Nephron progenitor cell (in vitro differentiated cells): ENCODE measurements at regions not wholly inside any gene's neighbourhood (a gene's known extent, or its start where the extent isn't known, plus 50 kb on each side); places are given as distances from the start of the nearest gene placed in this dataset.

Experiments
- DNase-seq: peaks from one replicate; pipeline ENCODE4 v3.0.0; 2021
- H3K27ac Mint-ChIP-seq: 2 replicates; pipeline ENCODE4 v1.8.0; 2021; ENCODE audit warnings: mild to moderate bottlenecking, moderate library complexity, mixed read lengths
- H3K27me3 Mint-ChIP-seq: 2 replicates; pipeline ENCODE4 v1.8.0; 2021; ENCODE audit warnings: mild to moderate bottlenecking, low read depth, mixed read lengths; ENCODE audit not compliant: poor library complexity
- H3K36me3 Mint-ChIP-seq: 2 replicates; pipeline ENCODE4 v1.8.0; 2021; ENCODE audit warnings: low read depth, mixed read lengths
- H3K4me1 Mint-ChIP-seq: 2 replicates; pipeline ENCODE4 v1.8.0; 2021; ENCODE audit warnings: mixed read lengths
- H3K4me3 Mint-ChIP-seq: 2 replicates; pipeline ENCODE4 v1.8.0; 2021; ENCODE audit warnings: mild to moderate bottlenecking, moderate library complexity, mixed read lengths
- H3K9me3 Mint-ChIP-seq: 2 replicates; pipeline ENCODE4 v1.8.0; 2021; ENCODE audit warnings: mild to moderate bottlenecking, moderate library complexity, mixed read lengths
- TF ChIP-seq, protein P1 (sequence below): fragments of 200-600 bp; sonication (generic); IDR thresholded peaks from 2 replicates; pipeline ENCODE4 v1.5.0; 2021; ENCODE audit warnings: antibody characterized with exemption

DNA sequence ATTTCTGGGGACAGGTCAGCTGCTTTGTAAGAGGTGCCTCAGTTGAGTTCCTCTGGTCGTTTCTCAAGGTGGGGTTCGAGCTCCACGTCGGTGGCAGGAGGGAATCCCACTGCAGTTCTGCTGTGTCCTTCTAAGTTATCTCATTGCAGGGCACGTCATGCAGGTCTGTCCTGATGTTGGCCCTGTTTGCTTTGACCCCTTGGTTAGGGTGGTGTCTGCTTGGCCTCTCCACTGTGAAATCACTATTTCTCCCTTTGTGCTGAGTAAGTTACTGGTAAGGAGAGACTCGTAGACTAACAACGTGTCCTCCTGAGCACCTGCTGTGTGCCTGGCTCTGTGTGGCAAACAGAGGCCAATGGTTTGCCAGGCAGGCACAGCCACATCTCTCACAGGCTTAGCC lies 372.9 kb upstream of the ZMIZ1 start:
- DNase-seq = no peak
- Mint-ChIP-seq H3K27ac (no peak overlapping the region), H3K4me1 (peaks cover 18% of the 10 kb centered on the region), H3K9me3 (peaks cover 9% of the 10 kb centered on the region), H3K4me3 (no peak overlapping the region), H3K27me3 (peaks cover 20% of the 10 kb centered on the region), H3K36me3 (no peaks in the 10 kb centered on the region)
- TF ChIP-seq, protein P1, sequence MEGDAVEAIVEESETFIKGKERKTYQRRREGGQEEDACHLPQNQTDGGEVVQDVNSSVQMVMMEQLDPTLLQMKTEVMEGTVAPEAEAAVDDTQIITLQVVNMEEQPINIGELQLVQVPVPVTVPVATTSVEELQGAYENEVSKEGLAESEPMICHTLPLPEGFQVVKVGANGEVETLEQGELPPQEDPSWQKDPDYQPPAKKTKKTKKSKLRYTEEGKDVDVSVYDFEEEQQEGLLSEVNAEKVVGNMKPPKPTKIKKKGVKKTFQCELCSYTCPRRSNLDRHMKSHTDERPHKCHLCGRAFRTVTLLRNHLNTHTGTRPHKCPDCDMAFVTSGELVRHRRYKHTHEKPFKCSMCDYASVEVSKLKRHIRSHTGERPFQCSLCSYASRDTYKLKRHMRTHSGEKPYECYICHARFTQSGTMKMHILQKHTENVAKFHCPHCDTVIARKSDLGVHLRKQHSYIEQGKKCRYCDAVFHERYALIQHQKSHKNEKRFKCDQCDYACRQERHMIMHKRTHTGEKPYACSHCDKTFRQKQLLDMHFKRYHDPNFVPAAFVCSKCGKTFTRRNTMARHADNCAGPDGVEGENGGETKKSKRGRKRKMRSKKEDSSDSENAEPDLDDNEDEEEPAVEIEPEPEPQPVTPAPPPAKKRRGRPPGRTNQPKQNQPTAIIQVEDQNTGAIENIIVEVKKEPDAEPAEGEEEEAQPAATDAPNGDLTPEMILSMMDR = no peak

DNA sequence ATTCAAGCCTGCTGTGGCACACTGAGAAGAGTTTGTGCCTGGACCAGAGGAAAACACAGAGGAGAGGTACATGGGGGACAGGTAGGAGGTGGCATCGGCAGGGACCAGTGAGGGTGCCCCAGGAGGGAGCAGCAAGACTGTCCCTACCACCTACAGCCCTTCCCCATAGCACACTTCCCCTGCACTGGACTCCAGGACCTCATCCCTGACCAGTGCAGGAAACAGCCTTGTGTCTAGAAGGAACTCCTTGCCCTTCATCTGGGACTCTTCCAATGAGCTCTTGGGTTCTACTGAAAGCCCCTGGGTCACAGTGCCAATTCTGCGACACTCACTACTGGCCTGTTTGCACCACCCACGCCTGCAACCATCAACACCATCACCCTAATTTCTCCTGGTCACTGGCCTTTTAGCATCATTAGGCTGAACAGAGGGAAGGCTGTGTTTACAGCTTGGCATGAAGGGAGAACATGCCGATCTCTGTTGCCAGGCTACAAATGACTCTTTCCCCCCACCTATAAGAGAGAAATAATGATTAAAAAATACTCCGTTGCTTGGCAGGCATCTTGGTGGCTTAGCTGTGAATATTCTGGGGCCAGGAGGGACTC lies 371.9 kb upstream of the ZMIZ1 start:
- H3K4me1 Mint-ChIP-seq = peaks cover 26% of the 10 kb centered on the region
- DNase-seq = no peak
- H3K36me3 Mint-ChIP-seq = no peaks in the 10 kb centered on the region
- no peak overlapping the region for H3K4me3 Mint-ChIP-seq
- H3K27ac Mint-ChIP-seq = no peak overlapping the region
- H3K9me3 Mint-ChIP-seq = peaks cover 9% of the 10 kb centered on the region
- peaks cover 16% of the 10 kb centered on the region for H3K27me3 Mint-ChIP-seq
- TF ChIP-seq, protein P1 = no peak

DNA sequence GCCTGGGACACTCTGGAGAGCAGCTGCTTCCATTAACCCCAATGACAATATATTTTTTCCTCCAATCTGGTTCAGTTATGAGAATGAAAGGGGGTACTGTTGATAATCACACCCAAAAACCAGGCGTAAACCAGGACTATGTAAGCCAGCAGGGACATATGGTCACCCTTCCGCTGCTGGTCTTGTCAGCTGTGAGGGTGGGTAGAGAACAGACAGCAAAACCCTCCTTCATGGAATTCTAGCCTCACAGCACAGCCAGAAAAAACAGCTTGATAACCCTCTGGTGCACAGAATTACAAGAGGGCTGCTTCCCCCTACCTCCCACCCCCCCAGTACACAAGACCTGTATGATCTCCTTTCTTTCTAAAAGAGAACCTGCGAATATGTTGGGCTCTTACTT lies 368.8 kb upstream of the ZMIZ1 start:
- peaks cover 14% of the 10 kb centered on the region for H3K27me3 Mint-ChIP-seq
- peaks cover 10% of the 10 kb centered on the region for H3K9me3 Mint-ChIP-seq
- H3K27ac Mint-ChIP-seq = no peak overlapping the region
- no peak for DNase-seq
- no peak overlapping the region for H3K4me3 Mint-ChIP-seq
- H3K4me1 Mint-ChIP-seq = peaks cover 50% of the 10 kb centered on the region
- no peaks in the 10 kb centered on the region for H3K36me3 Mint-ChIP-seq
- TF ChIP-seq, protein P1 = no peak

DNA sequence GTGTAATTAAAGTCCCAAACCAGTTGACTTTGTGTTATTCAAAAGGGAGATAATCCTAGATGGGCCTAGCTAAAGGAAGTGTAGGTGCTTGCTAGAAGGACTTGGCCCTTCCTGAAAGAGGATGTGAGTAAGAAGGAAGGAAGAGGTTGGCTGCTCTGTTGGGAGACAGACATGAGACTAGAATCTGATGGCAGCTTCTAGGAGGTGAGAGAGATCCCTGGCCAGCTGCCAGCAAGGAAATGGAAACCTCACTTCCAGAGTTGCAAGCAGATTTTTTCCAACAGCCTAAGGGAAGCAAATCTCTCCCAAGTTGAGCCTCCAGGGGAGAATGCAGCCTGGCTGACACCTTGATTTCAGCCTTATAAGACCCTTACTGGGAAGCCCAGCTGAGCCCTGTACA lies 368.4 kb upstream of the ZMIZ1 start:
- H3K27ac Mint-ChIP-seq = no peak overlapping the region
- peaks cover 14% of the 10 kb centered on the region for H3K27me3 Mint-ChIP-seq
- H3K4me1 Mint-ChIP-seq = peaks cover 50% of the 10 kb centered on the region
- H3K9me3 Mint-ChIP-seq = peaks cover 13% of the 10 kb centered on the region
- no peaks in the 10 kb centered on the region for H3K36me3 Mint-ChIP-seq
- H3K4me3 Mint-ChIP-seq = no peak overlapping the region
- TF ChIP-seq, protein P1 = no peak
- no peak for DNase-seq

DNA sequence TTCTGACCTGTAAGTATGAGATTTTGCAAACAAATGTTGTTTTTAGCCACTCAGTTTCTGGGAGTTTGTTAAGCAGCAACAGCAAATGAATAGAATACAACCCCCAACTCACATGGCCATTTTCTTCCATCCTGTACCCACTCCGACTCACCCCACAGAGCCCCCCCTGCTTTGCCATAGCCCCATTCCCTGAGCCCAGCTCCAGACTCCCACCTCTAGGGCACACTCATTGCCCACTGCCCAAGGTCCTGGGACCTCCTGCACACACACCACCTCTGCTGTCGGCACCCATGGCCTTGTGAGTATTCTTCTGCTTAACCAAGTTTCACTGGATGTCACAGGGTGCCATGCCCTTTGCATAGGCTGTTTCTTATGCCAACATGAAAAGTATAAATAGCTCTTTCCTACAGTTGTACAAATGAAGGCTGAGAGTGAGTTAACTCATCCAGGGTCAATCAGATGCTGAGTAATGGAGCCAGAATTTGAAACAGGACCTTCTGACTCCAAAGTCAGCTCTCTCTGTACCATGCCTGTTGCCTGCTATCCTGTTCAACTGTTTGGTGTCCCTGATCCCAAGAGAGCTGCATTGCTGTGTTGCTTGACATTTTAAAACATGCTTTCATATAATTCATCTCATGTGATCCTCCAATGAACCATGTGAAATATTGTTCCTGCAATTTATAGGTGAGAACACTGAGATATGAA lies 367.8 kb upstream of the ZMIZ1 start:
- Mint-ChIP-seq H3K9me3 (peaks cover 18% of the 10 kb centered on the region), H3K36me3 (no peaks in the 10 kb centered on the region), H3K27ac (no peak overlapping the region), H3K27me3 (peaks cover 14% of the 10 kb centered on the region), H3K4me3 (no peak overlapping the region), H3K4me1 (peaks cover 50% of the 10 kb centered on the region)
- no peak for DNase-seq
- TF ChIP-seq, protein P1 = no peak

DNA sequence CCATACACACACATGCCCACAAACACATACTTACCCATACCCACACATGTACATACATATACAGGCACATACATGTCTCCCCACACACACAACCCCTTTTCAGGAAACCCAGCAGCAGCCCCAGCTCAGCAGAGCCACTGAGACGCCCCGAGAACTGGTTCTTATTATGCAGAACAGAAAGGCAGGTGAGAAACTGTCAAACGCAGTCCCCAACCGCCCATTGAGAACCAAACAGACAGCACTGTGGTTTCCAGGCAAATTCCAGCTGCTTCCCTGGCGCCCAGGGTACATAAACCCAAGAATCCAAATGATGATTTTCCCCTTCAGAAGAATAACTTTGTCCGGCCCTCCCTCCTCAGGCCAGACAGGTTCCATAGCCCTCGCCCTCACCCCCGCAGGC lies 366.6 kb upstream of the ZMIZ1 start:
- H3K4me1 Mint-ChIP-seq = peaks cover 54% of the 10 kb centered on the region
- no peak overlapping the region for H3K27ac Mint-ChIP-seq
- no peak overlapping the region for H3K4me3 Mint-ChIP-seq
- peaks cover 10% of the 10 kb centered on the region for H3K27me3 Mint-ChIP-seq
- no peak for DNase-seq
- TF ChIP-seq, protein P1 = no peak
- H3K36me3 Mint-ChIP-seq = no peaks in the 10 kb centered on the region
- H3K9me3 Mint-ChIP-seq = peaks cover 24% of the 10 kb centered on the region
